Breast epithelium (tissue), 4 donors: ENCODE measurements at regions not wholly inside any gene's neighbourhood (a gene's known extent, or its start where the extent isn't known, plus 50 kb on each side); places are given as distances from the start of the nearest gene placed in this dataset.

ENCODE experiments used
- DNase-seq, 2 donors: peaks; one replicate each; pipeline ENCODE4 v3.0.0-alpha.2; 2019; ENCODE audit warnings: low spot score in 2 of 2
- H3K27ac ChIP-seq, 2 donors: fragments of 200-600 bp; sonication (generic) in 1 of 2; one replicate each; pipeline ENCODE4 v1.5.1; 2016 to 2019; ENCODE audit warnings: mild to moderate bottlenecking in 1 of 2
- H3K27me3 ChIP-seq, 2 donors: fragments of 200-600 bp; sonication (generic) in 1 of 2; one replicate each; pipeline versions ENCODE4 v1.5.1 to v1.6.0; 2017 to 2019; ENCODE audit warnings: control low read depth in 1 of 2, mild to moderate bottlenecking in 1 of 2
- H3K36me3 ChIP-seq: fragments of 200-600 bp; one replicate; pipeline ENCODE4 v1.5.1; 2019
- H3K4me1 ChIP-seq, 2 donors: fragments of 200-600 bp; sonication (generic); one replicate each; pipeline ENCODE4 v1.5.1; 2016 to 2019; ENCODE audit warnings: control low read depth in 1 of 2
- H3K4me3 ChIP-seq, 3 donors: fragments of 200-600 bp; sonication (generic); 1 replicate in 2 of 3; 2 replicates in 1 of 3; pipeline ENCODE4 v1.5.1; 2016 to 2019; ENCODE audit warnings: mild to moderate bottlenecking in 3 of 3, moderate library complexity in 2 of 3
- H3K9me3 ChIP-seq, 2 donors: fragments of 200-600 bp; sonication (generic) in 1 of 2; one replicate each; pipeline ENCODE4 v1.5.1; 2016 to 2019; ENCODE audit warnings: control low read depth in 1 of 2
- CTCF ChIP-seq, 3 donors: fragments of 450-650 bp; IDR thresholded peaks; one replicate each; pipeline ENCODE4 v1.5.1; 2016 to 2017; ENCODE audit warnings: antibody characterized with exemption in 3 of 3, mild to moderate bottlenecking in 3 of 3, moderate library complexity in 3 of 3
- POLR2A ChIP-seq: fragments of 450-650 bp; IDR thresholded peaks from one replicate; pipeline ENCODE4 v1.6.1; 2016; ENCODE audit warnings: antibody characterized with exemption, mild to moderate bottlenecking, moderate library complexity
- POLR2AphosphoS5 ChIP-seq, 3 donors: sonication (generic); formaldehyde crosslinking; IDR thresholded peaks; one replicate each; pipeline ENCODE4 v1.6.1; 2017; ENCODE audit warnings: antibody characterized with exemption in 3 of 3
- intact Hi-C: fragments of 100-400 bp; cut with DNase I; formaldehyde crosslinking; loops from one replicate; pipeline ENCODE4 v1.15.1; 2023; ENCODE audit warnings: low total_unique reads

- Histone ChIP-seq H3K4me3 (no peak overlapping the region), H3K4me1 (no peaks in the 10 kb centered on the region), H3K27me3 (no peaks in the 10 kb centered on the region), H3K9me3 (no peaks in the 10 kb centered on the region), H3K36me3 (no peaks in the 10 kb centered on the region), H3K27ac (no peak overlapping the region)
- DNase-seq: no peak
- intact Hi-C loops: no loop called here
- TF ChIP-seq POLR2AphosphoS5 (IDR thresholded peaks at IDR 0.05): no peak
- no peak for TF ChIP-seq POLR2A
- no peak for TF ChIP-seq CTCF (IDR thresholded peaks at IDR 0.05)
Observed at GRCh38 chr6:133688705-133689492, 200.0 kb upstream of the TCF21 start.

- DNase-seq: no peak
- Histone ChIP-seq H3K4me1 (no peaks in the 10 kb centered on the region), H3K27ac (no peak overlapping the region), H3K36me3 (no peaks in the 10 kb centered on the region), H3K27me3 (no peaks in the 10 kb centered on the region), H3K4me3 (no peak overlapping the region), H3K9me3 (no peaks in the 10 kb centered on the region)
- intact Hi-C loops: no loop called here
- TF ChIP-seq POLR2A (no peak), CTCF (IDR thresholded peaks at IDR 0.05) (no peak), POLR2AphosphoS5 (IDR thresholded peaks at IDR 0.05) (no peak)
Observed at GRCh38 chr6:133689863-133690262, 199.1 kb upstream of the TCF21 start.

GRCh38 chr6:133693565-133693964 is 195.3 kb upstream of the TCF21 start:
- H3K27ac ChIP-seq: no peak overlapping the region
- H3K4me1 ChIP-seq: no peaks in the 10 kb centered on the region
- no peaks in the 10 kb centered on the region for H3K36me3 ChIP-seq
- H3K27me3 ChIP-seq: no peaks in the 10 kb centered on the region
- H3K4me3 ChIP-seq: no peak overlapping the region
- H3K9me3 ChIP-seq: no peaks in the 10 kb centered on the region
- intact Hi-C loops: no loop called here
- TF ChIP-seq POLR2A (no peak), CTCF (IDR thresholded peaks at IDR 0.05) (no peak), POLR2AphosphoS5 (IDR thresholded peaks at IDR 0.05) (no peak)
- no peak for DNase-seq

GRCh38 chr6:133697185-133697584 is 191.7 kb upstream of the TCF21 start:
- no peaks in the 10 kb centered on the region for H3K27me3 ChIP-seq
- no peaks in the 10 kb centered on the region for H3K4me1 ChIP-seq
- H3K9me3 ChIP-seq: peaks cover 0 to 5% of the 10 kb centered on the region in 2 donors
- no peak for TF ChIP-seq POLR2AphosphoS5 (IDR thresholded peaks at IDR 0.05)
- no peak for TF ChIP-seq POLR2A
- no peak for TF ChIP-seq CTCF (IDR thresholded peaks at IDR 0.05)
- no peaks in the 10 kb centered on the region for H3K36me3 ChIP-seq
- H3K27ac ChIP-seq: no peak overlapping the region
- H3K4me3 ChIP-seq: no peak overlapping the region
- no peak for DNase-seq
- intact Hi-C loops: loop anchor here (2.0 kb wide), 1 partner anchor 66 kb away; no protein-coding TSS in a partner anchor

DNA sequence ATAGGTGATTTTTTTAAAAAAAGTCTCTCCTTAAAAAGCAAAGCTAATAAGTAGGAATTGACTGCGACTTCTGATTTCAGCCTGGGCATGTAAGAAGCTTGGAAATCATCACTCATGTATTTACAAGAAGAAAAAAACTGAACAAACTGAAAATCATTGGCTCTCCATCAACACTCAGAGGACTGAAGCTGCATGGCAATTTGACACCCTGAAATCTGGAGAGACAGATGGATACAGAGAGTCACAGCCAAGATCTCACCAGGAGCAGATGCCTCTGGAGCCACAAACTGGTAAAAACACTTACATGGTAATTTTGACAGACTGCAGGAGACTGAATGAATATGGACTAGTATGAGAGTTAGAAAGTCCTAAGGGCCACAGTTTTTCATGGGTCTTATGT is 191.2 kb upstream of the TCF21 start:
- Histone ChIP-seq H3K27me3 (no peaks in the 10 kb centered on the region), H3K36me3 (no peaks in the 10 kb centered on the region), H3K4me3 (no peak overlapping the region), H3K9me3 (peaks cover 0 to 5% of the 10 kb centered on the region in 2 donors), H3K27ac (no peak overlapping the region), H3K4me1 (no peaks in the 10 kb centered on the region)
- intact Hi-C loops: loop anchor here (2.0 kb wide), 1 partner anchor 67 kb away; no protein-coding TSS in a partner anchor
- DNase-seq: no peak
- TF ChIP-seq POLR2A (no peak), POLR2AphosphoS5 (IDR thresholded peaks at IDR 0.05) (no peak), CTCF (IDR thresholded peaks at IDR 0.05) (no peak)
